H1 (cell line): ENCODE measurements at regions not wholly inside any gene's neighbourhood (a gene's known extent, or its start where the extent isn't known, plus 50 kb on each side); places are given as distances from the start of the nearest gene placed in this dataset.

ENCODE experiments used
- CTCF ChIA-PET: fragments of 300-600 bp; sonication (Branson Sonifier 250); formaldehyde crosslinking; loops from one replicate; lab custom pipeline; 2021; ENCODE audit not compliant: partially characterized antibody; lab: Charles Lee
- POLR2A ChIA-PET: fragments of 300-600 bp; sonication (Branson Sonifier 250); formaldehyde crosslinking; loops from one replicate; lab custom pipeline; 2021; ENCODE audit warnings: inconsistent platforms; ENCODE audit not compliant: partially characterized antibody; lab: Charles Lee
- DNase-seq, 2 experiments: peaks; one replicate each; pipeline versions ENCODE4 v3.0.0 to v3.0.0-alpha.2; 2010 to 2022; ENCODE audit warnings: low spot score in 2 of 2, low read depth in 1 of 2, mixed read lengths in 1 of 2
- FAIRE-seq: peaks from 2 replicates; lab custom pipeline; 2011; peaks lifted over from hg19 to GRCh38; lab: Jason Lieb, UNC
- H2AFZ ChIP-seq: 2 replicates; pipeline ENCODE4 v1.8.1; 2012; ENCODE audit warnings: low read length, inconsistent platforms
- H2AK5ac ChIP-seq: 2 replicates; pipeline ENCODE4 v1.6.1; 2013; ENCODE audit warnings: low read depth, low read length
- H2BK120ac ChIP-seq: replicated peaks from 2 replicates; pipeline ENCODE3; 2013; ENCODE audit warnings: low read depth, low read length, inconsistent platforms
- H2BK12ac ChIP-seq: 2 replicates; pipeline ENCODE4 v1.6.1; 2013; ENCODE audit warnings: low read depth, low read length
- H2BK15ac ChIP-seq: 2 replicates; pipeline ENCODE4 v1.6.1; 2013; ENCODE audit warnings: low read length
- H2BK20ac ChIP-seq: 2 replicates; pipeline ENCODE4 v1.6.1; 2013; ENCODE audit warnings: low read length
- H2BK5ac ChIP-seq: 2 replicates; pipeline ENCODE4 v1.6.1; 2013; ENCODE audit warnings: low read depth, low read length
- H3K14ac ChIP-seq: 2 replicates; pipeline ENCODE4 v1.6.1; 2013; ENCODE audit warnings: inconsistent platforms; ENCODE audit not compliant: insufficient read length
- H3K18ac ChIP-seq: 2 replicates; pipeline ENCODE4 v1.6.1; 2013; ENCODE audit warnings: low read length; ENCODE audit errors: extremely low read depth
- H3K23ac ChIP-seq: 2 replicates; pipeline ENCODE4 v1.6.1; 2013; ENCODE audit warnings: inconsistent platforms; ENCODE audit not compliant: insufficient read length
- H3K23me2 ChIP-seq: 2 replicates; pipeline ENCODE4 v1.6.1; 2013; ENCODE audit warnings: low read depth, low read length
- H3K27ac ChIP-seq: 2 replicates; pipeline ENCODE4 v1.6.1; 2011; ENCODE audit warnings: low read depth, low read length, inconsistent platforms
- H3K27me3 ChIP-seq, 4 experiments: replicated peaks in 1 of 4; 1 replicate in 1 of 4; 2 replicates in 3 of 4; pipeline versions ENCODE4 v1.6.1 to v1.8.1; 2011 to 2013; ENCODE audit warnings: low read length in 3 of 4, mild to moderate bottlenecking in 3 of 4, inconsistent platforms in 2 of 4, mixed read lengths in 2 of 4, moderate library complexity in 1 of 4; ENCODE audit not compliant: control insufficient read depth in 3 of 4, insufficient read depth in 3 of 4; ENCODE audit errors: extremely low read depth in 1 of 4
- H3K36me3 ChIP-seq, 4 experiments: 2 replicates each; pipeline versions ENCODE4 v1.6.1 to v1.8.1; 2011 to 2013; ENCODE audit warnings: mild to moderate bottlenecking in 4 of 4, low read length in 3 of 4, moderate library complexity in 2 of 4, control low read depth in 1 of 4, inconsistent platforms in 1 of 4; ENCODE audit not compliant: insufficient read depth in 4 of 4, control insufficient read depth in 2 of 4
- H3K4ac ChIP-seq: replicated peaks from 2 replicates; pipeline ENCODE3; 2013; ENCODE audit warnings: low read length, low read depth, mixed read lengths, inconsistent platforms; ENCODE audit not compliant: insufficient read length
- H3K4me1 ChIP-seq, 4 experiments: replicated peaks in 1 of 4; 1 replicate in 1 of 4; 2 replicates in 3 of 4; pipeline versions ENCODE4 v1.6.1 to v1.8.1; 2011 to 2013; ENCODE audit warnings: low read length in 3 of 4, inconsistent platforms in 2 of 4, mixed read lengths in 1 of 4; ENCODE audit not compliant: insufficient read depth in 4 of 4, control insufficient read depth in 3 of 4
- H3K4me2 ChIP-seq, 2 experiments: 2 replicates each; pipeline versions ENCODE4 v1.6.1 to v1.8.1; 2011 to 2013; ENCODE audit warnings: low read depth in 2 of 2, low read length in 2 of 2, control low read depth in 1 of 2, inconsistent platforms in 1 of 2, mild to moderate bottlenecking in 1 of 2; ENCODE audit not compliant: insufficient read depth in 1 of 2
- H3K4me3 ChIP-seq, 4 experiments: fragments of 200-600, 300-600 bp in 1 of 4; sonication (generic), shearing (Covaris generic), sonication (Bioruptor Twin) in 1 of 4; 2 replicates each; pipeline versions ENCODE4 v1.5.1 to v1.8.1; 2011 to 2016; ENCODE audit warnings: low read length in 4 of 4, low read depth in 3 of 4, control low read depth in 2 of 4, inconsistent platforms in 2 of 4, mild to moderate bottlenecking in 2 of 4, mixed read lengths in 1 of 4, moderate library complexity in 1 of 4; ENCODE audit not compliant: insufficient read depth in 2 of 4; ENCODE audit errors: extremely low read depth in 1 of 4
- H3K56ac ChIP-seq: replicated peaks from 2 replicates; pipeline ENCODE3; 2013; ENCODE audit warnings: low read depth, mild to moderate bottlenecking, mixed read lengths, low read length, inconsistent platforms; ENCODE audit not compliant: insufficient read length
- H3K79me1 ChIP-seq: 2 replicates; pipeline ENCODE4 v1.6.1; 2013; ENCODE audit warnings: low read depth, low read length, control low read depth
- H3K79me2 ChIP-seq, 2 experiments: 2 replicates each; pipeline versions ENCODE4 v1.6.1 to v1.8.1; 2012 to 2013; ENCODE audit warnings: low read length in 2 of 2, mild to moderate bottlenecking in 2 of 2, inconsistent platforms in 1 of 2; ENCODE audit not compliant: insufficient read depth in 2 of 2, control insufficient read depth in 1 of 2
- H3K9ac ChIP-seq, 4 experiments: replicated peaks in 1 of 4; 1 replicate in 1 of 4; 2 replicates in 3 of 4; pipeline versions ENCODE4 v1.6.1 to v1.8.1; 2011 to 2013; ENCODE audit warnings: low read depth in 3 of 4, low read length in 3 of 4, control low read depth in 2 of 4, mild to moderate bottlenecking in 2 of 4, moderate library complexity in 2 of 4, inconsistent platforms in 1 of 4; ENCODE audit errors: extremely low read depth in 1 of 4
- H3K9me3 ChIP-seq, 2 experiments: 2 replicates each; pipeline versions ENCODE4 v1.6.1 to v1.8.1; 2012 to 2013; ENCODE audit warnings: mild to moderate bottlenecking in 2 of 2, moderate library complexity in 2 of 2, control low read depth in 1 of 2, inconsistent platforms in 1 of 2, low read depth in 1 of 2, low read length in 1 of 2, mixed read lengths in 1 of 2; ENCODE audit not compliant: insufficient read depth in 2 of 2
- H4K20me1 ChIP-seq, 2 experiments: replicated peaks in 1 of 2; 2 replicates each; pipeline versions ENCODE3 to v1.8.1; 2011 to 2013; ENCODE audit warnings: inconsistent platforms in 2 of 2, low read length in 2 of 2, mild to moderate bottlenecking in 1 of 2; ENCODE audit not compliant: insufficient read depth in 2 of 2, control insufficient read depth in 1 of 2
- H4K5ac ChIP-seq: 2 replicates; pipeline ENCODE4 v1.6.1; 2013; ENCODE audit warnings: low read length, low read depth, mixed read lengths, inconsistent platforms; ENCODE audit not compliant: insufficient read length
- H4K8ac ChIP-seq: 2 replicates; pipeline ENCODE4 v1.8.0; 2013; ENCODE audit warnings: mild to moderate bottlenecking, moderate library complexity, low read length, inconsistent platforms; ENCODE audit not compliant: insufficient read depth; ENCODE audit errors: extremely low read depth
- H4K91ac ChIP-seq: replicated peaks from 2 replicates; pipeline ENCODE3; 2013; ENCODE audit warnings: low read length, mixed read lengths, inconsistent platforms; ENCODE audit not compliant: insufficient read length
- ATF2 ChIP-seq: IDR thresholded peaks from 2 replicates; pipeline ENCODE4 v1.6.1; 2012; ENCODE audit warnings: low read length, inconsistent platforms
- ATF3 ChIP-seq: IDR thresholded peaks from 2 replicates; pipeline ENCODE4 v1.6.1; 2011; ENCODE audit warnings: low read depth, mild to moderate bottlenecking, low read length; ENCODE audit not compliant: insufficient read depth
- BRCA1 ChIP-seq: IDR thresholded peaks from 2 replicates; pipeline ENCODE4 v1.6.1; 2012; ENCODE audit warnings: low read depth, low read length, improper control_type of control experiment
- CTBP2 ChIP-seq: IDR thresholded peaks from 2 replicates; pipeline ENCODE4 v1.7.0; 2011; ENCODE audit warnings: borderline replicate concordance, mild to moderate bottlenecking, moderate library complexity, mixed read lengths, low read length; ENCODE audit not compliant: insufficient read depth, insufficient read length
- EZH2 ChIP-seq: fragments of 200-600 bp; sonication (generic); IDR thresholded peaks from 2 replicates; pipeline ENCODE4 v1.7.1; 2012; ENCODE audit warnings: low read depth, mild to moderate bottlenecking, moderate library complexity, low read length, inconsistent platforms; ENCODE audit not compliant: severe bottlenecking
- HDAC6 ChIP-seq: IDR thresholded peaks from one replicate; pipeline ENCODE4 v1.7.1; 2012; ENCODE audit warnings: low read depth, mild to moderate bottlenecking, inconsistent platforms, low read length, moderate library complexity
- POLR2AphosphoS5 ChIP-seq: IDR thresholded peaks from 2 replicates; pipeline ENCODE4 v1.6.1; 2011; ENCODE audit warnings: low read depth, low read length
- SAP30 ChIP-seq: fragments of 300-600 bp; sonication (generic); IDR thresholded peaks from 2 replicates; pipeline ENCODE4 v1.7.1; 2012; ENCODE audit warnings: low read length, moderate library complexity, mild to moderate bottlenecking, inconsistent platforms; ENCODE audit not compliant: insufficient read depth, insufficient replicate concordance
- SP2 ChIP-seq: IDR thresholded peaks from 2 replicates; pipeline ENCODE4 v1.6.1; 2012; ENCODE audit warnings: mild to moderate bottlenecking, low read length, inconsistent platforms
- SP4 ChIP-seq: IDR thresholded peaks from 2 replicates; pipeline ENCODE4 v1.6.1; 2012; ENCODE audit warnings: low read length, inconsistent platforms
- SUZ12 ChIP-seq: fragments of 200-600 bp; sonication (generic); IDR thresholded peaks from 2 replicates; pipeline ENCODE4 v1.6.1; 2012; ENCODE audit warnings: mild to moderate bottlenecking, inconsistent platforms, low read length, moderate library complexity, mixed read lengths
- TAF7 ChIP-seq: optimal IDR thresholded peaks from 2 replicates; pipeline ENCODE3; 2011; ENCODE audit warnings: low read depth, mild to moderate bottlenecking, inconsistent platforms, low read length, moderate library complexity, borderline replicate concordance
- TBP ChIP-seq: IDR thresholded peaks from 2 replicates; pipeline ENCODE4 v1.6.1; 2011; ENCODE audit warnings: low read depth, low read length, improper control_type of control experiment
- YY1 ChIP-seq: IDR thresholded peaks from 2 replicates; pipeline ENCODE4 v1.6.1; 2011; ENCODE audit warnings: low read depth, mild to moderate bottlenecking, low read length
- WGBS, 2 experiments: shearing (Covaris generic) in 1 of 2; methylation state at CpG; one replicate each; pipeline versions ENCODE4 v1.1.6 to v1.1.7; 2013 to 2015; ENCODE audit warnings: low lambda C conversion rate in 2 of 2, mixed read lengths in 2 of 2, inconsistent platforms in 1 of 2, low coverage in 1 of 2, missing lambda C conversion rate in 1 of 2; ENCODE audit not compliant: insufficient replicate concordance in 2 of 2, insufficient coverage in 1 of 2, insufficient read length in 1 of 2; ENCODE audit errors: extremely low coverage in 1 of 2, missing lambda C conversion rate in 1 of 2; 5-methylcytosine and 5-hydroxymethylcytosine counted together

GRCh38 chr6:139823808-139824126 is 449.3 kb upstream of the CITED2 start:
- Histone ChIP-seq H3K79me2 (no peaks in the 10 kb centered on the region), H3K79me1 (no peaks in the 10 kb centered on the region), H3K9me3 (no peaks in the 10 kb centered on the region), H3K14ac (no peak overlapping the region), H2AFZ (no peak overlapping the region), H3K36me3 (no peaks in the 10 kb centered on the region), H4K91ac (no peak overlapping the region), H2BK120ac (no peak overlapping the region), H3K9ac (no peak overlapping the region), H3K4me1 (no peaks in the 10 kb centered on the region), H3K4ac (no peak overlapping the region), H3K18ac (no peak overlapping the region), H3K27ac (no peak overlapping the region), H2BK20ac (no peak overlapping the region), H4K8ac (no peak overlapping the region), H2BK12ac (no peak overlapping the region), H3K4me3 (no peak overlapping the region), H3K56ac (no peak overlapping the region), H2BK15ac (no peak overlapping the region), H2BK5ac (no peak overlapping the region), H3K27me3 (no peaks in the 10 kb centered on the region), H3K23ac (no peak overlapping the region), H2AK5ac (no peak overlapping the region), H3K23me2 (no peaks in the 10 kb centered on the region), H4K5ac (no peak overlapping the region), H3K4me2 (no peak overlapping the region), H4K20me1 (no peaks in the 10 kb centered on the region)
- CTCF ChIA-PET, result no interaction called here
- 86% methylated on average over 1 of the region's 1 CpG; no CpG with 5 or more reads in 1 of the 2 experiments for WGBS, 2 experiments
- DNase-seq (no peak), FAIRE-seq (no peak)
- POLR2A ChIA-PET, result no interaction called here
- no peak for TF ChIP-seq SP4
- TF ChIP-seq BRCA1, result no peak
- TF ChIP-seq YY1, result no peak
- no peak for TF ChIP-seq SP2
- TF ChIP-seq CTBP2, result no peak
- TF ChIP-seq ATF2, result no peak
- no peak for TF ChIP-seq TAF7
- no peak for TF ChIP-seq TBP
- no peak for TF ChIP-seq SUZ12
- TF ChIP-seq HDAC6, result no peak
- no peak for TF ChIP-seq SAP30
- no peak for TF ChIP-seq ATF3
- TF ChIP-seq EZH2, result no peak
- TF ChIP-seq POLR2AphosphoS5, result no peak
